Mucosa of rectum (tissue), 2 donors: ENCODE measurements at regions not wholly inside any gene's neighbourhood (a gene's known extent, or its start where the extent isn't known, plus 50 kb on each side); places are given as distances from the start of the nearest gene placed in this dataset.
A peak's percentile ranks its signal among the peaks of the same experiment; 100 is the strongest.
"Not testable (repeated sequence)": the region's sequence is repeated elsewhere in the genome, so short reads cannot be mapped to it uniquely, and the experiment has no call there.

Experiments used
- H3K27ac ChIP-seq, 2 donors: one replicate each; pipeline ENCODE4 v1.7.0; 2013; ENCODE audit warnings: inconsistent platforms in 2 of 2, low read depth in 2 of 2, low read length in 2 of 2
- H3K27me3 ChIP-seq, 2 donors: one replicate each; pipeline ENCODE4 v1.7.0; 2013; ENCODE audit warnings: low read length in 2 of 2; ENCODE audit not compliant: control insufficient read depth in 2 of 2, insufficient read depth in 2 of 2
- H3K36me3 ChIP-seq, 2 donors: one replicate each; pipeline ENCODE4 v1.7.0; 2013; ENCODE audit warnings: low read length in 2 of 2; ENCODE audit not compliant: control insufficient read depth in 2 of 2, insufficient read depth in 2 of 2
- H3K4me1 ChIP-seq, 2 donors: one replicate each; pipeline ENCODE4 v1.7.0; 2013; ENCODE audit warnings: low read length in 2 of 2, mild to moderate bottlenecking in 1 of 2; ENCODE audit not compliant: control insufficient read depth in 2 of 2, insufficient read depth in 2 of 2
- H3K4me3 ChIP-seq, 2 donors: one replicate each; pipeline ENCODE4 v1.7.0; 2013; ENCODE audit warnings: low read length in 2 of 2
- H3K9ac ChIP-seq, 2 donors: one replicate each; pipeline ENCODE4 v1.7.0; 2013; ENCODE audit warnings: low read length in 2 of 2, low read depth in 1 of 2, mild to moderate bottlenecking in 1 of 2
- H3K9me3 ChIP-seq, 2 donors: one replicate each; pipeline ENCODE4 v1.7.0; 2013; ENCODE audit warnings: low read length in 2 of 2; ENCODE audit not compliant: control insufficient read depth in 2 of 2
- donor health status: healthy.
- donor health status: Normal muscosa, but diverticular disease.

DNA sequence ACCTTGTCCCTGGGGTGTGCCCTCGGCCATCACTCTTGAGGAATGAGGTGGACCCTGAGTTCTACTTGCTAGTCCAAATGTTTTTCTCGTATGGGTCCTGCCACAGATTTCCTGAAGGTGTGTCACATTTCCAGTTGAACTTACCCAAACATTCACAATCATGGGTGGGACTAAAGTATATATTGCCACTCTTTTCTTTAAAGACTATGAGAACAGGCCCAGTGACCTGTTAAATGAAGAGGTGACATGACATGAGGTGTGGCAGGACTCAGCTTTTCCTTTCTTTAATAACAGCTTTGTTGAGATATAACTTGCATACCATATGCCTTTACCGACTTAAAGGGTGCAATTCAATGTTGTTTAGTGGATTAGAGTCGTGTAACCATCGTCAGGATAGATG, 177.2 kb upstream of the EXOC2 start:
- H3K9me3 ChIP-seq: no peaks in the 10 kb centered on the region
- H3K4me3 ChIP-seq: no peak overlapping the region
- H3K27me3 ChIP-seq: no peaks in the 10 kb centered on the region
- H3K36me3 ChIP-seq: no peaks in the 10 kb centered on the region
- no peak overlapping the region for H3K27ac ChIP-seq
- no peak overlapping the region for H3K9ac ChIP-seq
- H3K4me1 ChIP-seq: peaks cover 3 to 12% of the 10 kb centered on the region in 2 donors

DNA sequence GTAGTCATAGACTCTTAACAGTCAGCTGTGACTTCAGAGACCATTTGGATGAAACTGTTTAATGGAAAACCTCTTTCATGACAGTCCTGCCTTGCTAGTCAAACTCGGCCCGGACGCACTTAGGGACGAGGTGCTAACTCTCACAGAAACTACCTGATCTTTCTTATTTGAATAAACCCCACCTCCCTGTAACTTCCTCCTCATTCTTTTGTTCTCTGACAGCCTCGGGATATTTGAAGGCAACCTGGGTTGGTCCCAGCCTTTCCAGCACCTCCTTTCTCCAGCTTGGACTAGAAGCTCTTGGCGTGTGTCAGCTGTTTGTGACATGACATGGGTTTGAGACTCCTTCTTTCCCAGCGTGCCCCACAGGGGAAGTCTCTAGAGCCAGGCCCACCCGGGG, 175.3 kb upstream of the EXOC2 start:
- H3K4me3 ChIP-seq: no peak overlapping the region
- H3K27ac ChIP-seq: no peak overlapping the region
- H3K4me1 ChIP-seq: peaks cover 3 to 12% of the 10 kb centered on the region in 2 donors
- H3K36me3 ChIP-seq: no peaks in the 10 kb centered on the region
- no peak overlapping the region for H3K9ac ChIP-seq
- H3K27me3 ChIP-seq: no peaks in the 10 kb centered on the region
- no peaks in the 10 kb centered on the region for H3K9me3 ChIP-seq

DNA sequence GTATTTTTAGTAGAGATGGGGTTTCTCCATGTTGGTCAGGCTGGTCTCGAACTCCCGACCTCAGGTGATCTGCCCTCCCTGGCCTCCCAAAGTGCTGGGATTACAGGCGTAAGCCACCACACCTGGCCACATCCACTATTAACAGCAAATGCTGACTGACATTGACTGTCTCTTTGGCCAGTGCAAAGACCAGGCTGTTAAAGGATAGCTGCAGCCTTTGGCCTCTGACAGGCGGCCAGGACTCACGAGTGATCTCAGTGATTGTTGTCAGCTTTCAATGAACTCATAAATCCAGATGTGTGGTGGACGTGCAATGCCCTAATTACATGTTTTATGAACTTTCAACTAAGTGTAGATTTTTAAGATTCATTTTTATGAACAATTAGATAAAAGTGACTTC, 174.4 kb upstream of the EXOC2 start:
- no peak overlapping the region for H3K4me3 ChIP-seq
- peaks cover 3 to 8% of the 10 kb centered on the region in 2 donors for H3K4me1 ChIP-seq
- H3K27ac ChIP-seq: no peak overlapping the region
- H3K9ac ChIP-seq: no peak overlapping the region
- H3K36me3 ChIP-seq: no peaks in the 10 kb centered on the region
- H3K27me3 ChIP-seq: no peaks in the 10 kb centered on the region
- no peaks in the 10 kb centered on the region for H3K9me3 ChIP-seq

DNA sequence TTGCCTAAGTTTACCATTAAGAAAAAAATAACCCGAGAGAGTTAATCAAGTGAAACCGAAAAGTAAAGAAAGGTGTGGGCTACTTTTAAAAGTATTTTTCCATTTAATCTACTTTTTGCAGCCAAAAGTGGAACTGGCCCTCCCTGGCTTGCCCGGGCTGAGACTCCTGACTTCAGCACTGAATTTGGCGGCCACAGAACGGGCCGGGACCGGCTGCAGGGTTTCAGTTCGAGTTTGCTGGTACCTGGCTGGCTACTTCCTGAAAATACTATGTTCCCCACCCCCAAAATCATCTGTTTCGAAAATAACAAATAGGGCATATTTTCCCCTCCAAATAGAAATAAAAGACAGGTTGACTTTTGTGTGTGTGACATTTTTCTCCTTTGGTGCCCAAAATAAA, 173.4 kb upstream of the EXOC2 start:
- no peak overlapping the region for H3K9ac ChIP-seq
- no peak overlapping the region for H3K4me3 ChIP-seq
- H3K27ac ChIP-seq: peak overlapping the region in 1 of 2 donors; percentile 22
- no peaks in the 10 kb centered on the region for H3K9me3 ChIP-seq
- H3K36me3 ChIP-seq: no peaks in the 10 kb centered on the region
- no peaks in the 10 kb centered on the region for H3K27me3 ChIP-seq
- H3K4me1 ChIP-seq: peaks cover 3 to 8% of the 10 kb centered on the region in 2 donors

DNA sequence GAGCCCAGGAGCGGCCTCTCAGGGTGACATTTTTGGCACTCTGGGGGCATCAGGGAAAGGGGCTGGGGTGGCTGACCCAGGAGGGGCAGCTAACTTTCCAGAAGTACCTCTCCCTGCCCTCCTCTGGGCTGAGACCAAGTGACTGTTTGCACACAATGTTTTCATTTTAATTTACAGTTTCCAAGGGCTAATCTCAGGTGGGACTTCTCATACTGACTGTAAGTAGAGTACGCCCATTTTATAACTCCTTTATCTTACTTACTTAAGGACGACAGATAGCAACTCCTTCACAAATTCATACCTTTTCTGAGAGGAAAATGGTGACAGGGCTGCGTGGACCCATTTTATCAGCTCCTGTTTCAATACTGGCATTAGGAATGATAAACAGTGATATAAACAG, 172.9 kb upstream of the EXOC2 start:
- peak overlapping the region in 1 of 2 donors; percentile 22 for H3K27ac ChIP-seq
- no peak overlapping the region for H3K4me3 ChIP-seq
- no peaks in the 10 kb centered on the region for H3K36me3 ChIP-seq
- H3K4me1 ChIP-seq: peaks cover 3 to 8% of the 10 kb centered on the region in 2 donors
- no peak overlapping the region for H3K9ac ChIP-seq
- no peaks in the 10 kb centered on the region for H3K9me3 ChIP-seq
- H3K27me3 ChIP-seq: no peaks in the 10 kb centered on the region

DNA sequence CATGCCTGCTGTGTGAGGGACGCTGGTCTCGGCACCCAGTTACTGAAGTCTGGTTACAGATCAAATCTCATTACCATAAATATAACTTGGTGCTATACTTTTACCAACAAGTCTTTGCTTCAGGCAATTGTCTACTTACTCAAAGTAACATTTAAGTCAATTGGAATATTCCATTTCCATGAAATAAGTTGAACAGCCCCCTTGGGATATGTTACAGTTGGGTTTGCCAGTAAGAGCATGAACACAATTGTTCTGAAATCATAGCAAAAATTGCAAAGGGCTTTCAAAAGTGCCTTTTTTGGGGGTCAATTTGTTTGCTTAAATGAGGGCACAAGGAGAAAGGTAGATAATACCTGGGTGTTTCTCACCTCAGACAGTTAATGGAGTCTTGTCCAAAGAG, 170.9 kb upstream of the EXOC2 start:
- Histone ChIP-seq H3K36me3 (no peaks in the 10 kb centered on the region), H3K9me3 (no peaks in the 10 kb centered on the region), H3K27me3 (no peaks in the 10 kb centered on the region), H3K4me1 (peaks cover 3 to 8% of the 10 kb centered on the region in 2 donors), H3K27ac (no peak overlapping the region), H3K4me3 (no peak overlapping the region), H3K9ac (no peak overlapping the region)

DNA sequence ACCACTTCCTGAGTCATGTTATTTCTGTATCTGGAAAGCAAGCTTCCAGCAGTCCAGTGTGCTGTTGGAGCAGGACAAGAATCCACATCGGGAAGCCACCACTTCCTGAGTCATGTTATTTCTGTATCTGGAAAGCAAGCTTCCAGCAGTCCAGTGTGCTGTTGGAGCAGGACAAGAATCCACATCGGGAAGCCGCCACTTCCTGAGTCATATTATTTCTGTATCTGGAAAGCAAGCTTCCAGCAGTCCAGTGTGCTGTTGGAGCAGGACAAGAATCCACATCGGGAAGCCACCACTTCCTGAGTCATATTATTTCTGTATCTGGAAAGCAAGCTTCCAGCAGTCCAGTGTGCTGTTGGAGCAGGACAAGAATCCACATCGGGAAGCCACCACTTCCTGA, 170.2 kb upstream of the EXOC2 start:
- H3K4me3 ChIP-seq, H3K36me3 ChIP-seq, H3K27me3 ChIP-seq, H3K9me3 ChIP-seq, H3K4me1 ChIP-seq, H3K27ac ChIP-seq, H3K9ac ChIP-seq: not testable (repeated sequence)

DNA sequence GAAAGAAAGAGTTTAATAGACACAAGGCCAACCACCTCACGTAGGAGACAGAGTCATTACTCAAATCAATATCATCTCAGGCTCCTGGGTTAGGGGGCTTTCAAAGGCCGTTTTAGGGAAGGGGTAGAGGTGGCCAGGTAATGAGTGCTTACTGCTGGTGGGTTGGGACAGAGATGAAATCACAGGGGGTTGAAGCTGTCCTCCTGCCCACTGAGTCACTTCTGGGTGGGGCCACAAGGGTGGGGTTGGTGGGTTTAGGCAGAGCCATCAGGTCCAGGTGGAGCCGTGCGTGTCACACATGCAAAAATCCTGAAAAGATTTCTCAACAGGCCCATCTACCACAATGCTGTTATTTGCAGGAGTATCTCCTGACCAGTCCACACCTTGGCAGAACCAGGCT, 167.0 kb upstream of the EXOC2 start:
- H3K4me3 ChIP-seq: no peak overlapping the region
- no peak overlapping the region for H3K9ac ChIP-seq
- H3K9me3 ChIP-seq: no peaks in the 10 kb centered on the region
- no peak overlapping the region for H3K27ac ChIP-seq
- no peaks in the 10 kb centered on the region for H3K4me1 ChIP-seq
- no peaks in the 10 kb centered on the region for H3K27me3 ChIP-seq
- H3K36me3 ChIP-seq: no peaks in the 10 kb centered on the region

DNA sequence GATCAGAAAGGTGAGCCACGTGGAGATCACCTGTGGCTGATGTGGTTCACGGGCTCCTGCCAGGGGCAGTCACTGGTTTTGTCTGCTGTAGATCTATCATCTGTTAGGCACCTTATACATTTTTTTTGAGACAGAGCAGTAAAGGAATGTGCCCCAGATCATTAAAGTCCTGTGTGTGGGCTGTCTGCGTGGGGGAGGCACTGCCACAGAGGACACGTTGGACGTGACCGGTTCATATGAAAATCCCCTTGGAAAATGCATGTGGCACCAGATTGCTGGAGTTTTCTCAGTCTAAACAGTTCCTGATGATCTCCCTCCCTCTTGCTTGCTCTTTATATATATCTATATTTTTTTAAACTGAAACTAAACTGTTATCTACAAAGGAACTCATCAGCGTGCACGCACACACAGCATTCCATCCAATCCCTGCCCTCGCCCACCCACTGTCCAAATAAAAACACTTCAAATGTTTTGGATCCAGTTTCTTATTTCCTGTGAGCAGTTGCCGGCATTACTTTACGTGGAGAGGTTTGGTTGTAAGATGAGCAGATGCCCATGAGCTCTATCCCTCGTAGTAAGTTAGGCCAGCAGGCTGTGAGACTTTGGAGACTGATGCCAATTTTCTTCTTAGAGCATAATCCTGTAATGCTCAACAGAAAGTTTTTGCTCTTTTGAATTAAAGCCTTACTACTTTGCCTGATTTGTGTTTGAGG, 161.6 kb upstream of the EXOC2 start:
- no peak overlapping the region for H3K4me3 ChIP-seq
- H3K27me3 ChIP-seq: no peaks in the 10 kb centered on the region
- H3K4me1 ChIP-seq: no peaks in the 10 kb centered on the region
- H3K27ac ChIP-seq: no peak overlapping the region
- H3K36me3 ChIP-seq: no peaks in the 10 kb centered on the region
- no peak overlapping the region for H3K9ac ChIP-seq
- H3K9me3 ChIP-seq: no peaks in the 10 kb centered on the region

DNA sequence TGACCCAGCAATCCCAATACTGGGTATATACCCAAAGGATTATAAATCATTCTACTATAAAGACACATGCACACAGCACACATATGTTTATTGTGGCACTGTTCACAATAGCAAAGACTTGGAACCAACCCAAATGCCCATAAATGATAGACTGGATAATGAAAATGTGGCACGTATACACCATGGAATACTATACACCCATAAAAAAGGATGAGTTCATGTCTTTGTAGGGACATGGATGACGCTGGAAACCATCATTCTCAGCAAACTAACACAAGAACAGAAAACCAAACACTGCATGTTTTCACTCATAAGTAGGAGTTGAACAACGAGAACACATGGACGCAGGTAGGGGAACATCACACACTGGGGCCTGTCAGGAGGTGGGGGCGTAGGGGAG, 159.3 kb upstream of the EXOC2 start:
- not testable (repeated sequence) for H3K9ac ChIP-seq, H3K27ac ChIP-seq, H3K9me3 ChIP-seq, H3K36me3 ChIP-seq, H3K4me1 ChIP-seq, H3K4me3 ChIP-seq, H3K27me3 ChIP-seq

DNA sequence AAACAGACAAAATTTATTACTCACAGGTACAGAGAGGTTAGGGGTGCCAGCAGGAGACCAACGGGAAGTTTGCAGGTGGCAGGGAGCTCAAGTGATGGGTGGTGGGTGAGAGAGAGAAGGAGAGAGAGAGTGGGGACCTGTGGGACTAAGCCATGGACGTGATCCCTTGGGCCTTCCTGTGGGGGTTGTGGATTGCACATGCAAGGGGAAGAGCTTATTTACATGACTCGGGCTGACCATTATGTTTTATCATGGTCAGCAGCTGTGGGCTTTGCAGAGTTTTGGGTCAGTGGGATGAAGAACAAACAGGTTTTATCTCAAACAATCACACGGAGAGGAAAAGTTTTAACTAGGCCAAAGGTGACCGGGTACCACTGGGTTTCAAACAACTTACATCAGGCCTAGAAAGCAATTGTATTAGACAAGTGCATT, 156.2 kb upstream of the EXOC2 start:
- Histone ChIP-seq H3K9me3 (no peaks in the 10 kb centered on the region), H3K27ac (no peak overlapping the region), H3K36me3 (no peaks in the 10 kb centered on the region), H3K27me3 (peaks cover 0 to 3% of the 10 kb centered on the region in 2 donors), H3K4me1 (no peaks in the 10 kb centered on the region), H3K4me3 (no peak overlapping the region), H3K9ac (no peak overlapping the region)
